ENCODE measurements at regions not wholly inside any gene's neighbourhood (a gene's known extent, or its start where the extent isn't known, plus 50 kb on each side); places are given as distances from the start of the nearest gene placed in this dataset.

- Mint-ChIP-seq H3K27ac (ENCODE audit: unreplicated experiment) (no peak overlapping the region), H3K9me3 (ENCODE audit: unreplicated experiment) (peaks cover 12% of the 10 kb centered on the region), H3K36me3 (ENCODE audit: insufficient read depth, unreplicated experiment) (no peaks in the 10 kb centered on the region), H3K4me3 (ENCODE audit: unreplicated experiment) (no peak overlapping the region), H3K27me3 (ENCODE audit: insufficient read depth, unreplicated experiment) (peaks cover 6% of the 10 kb centered on the region), H3K4me1 (ENCODE audit: low read depth, unreplicated experiment) (no peaks in the 10 kb centered on the region)
- Histone ChIP-seq H3K4me3 (ENCODE audit: low read depth, low read length) (no peak overlapping the region), H3K9me3 (no peaks in the 10 kb centered on the region), H3K36me3 (ENCODE audit: control insufficient read depth, insufficient read depth, low read length) (no peaks in the 10 kb centered on the region), H3K4me1 (no peaks in the 10 kb centered on the region), H3K27me3 (replicated peaks; ENCODE audit: control insufficient read depth, insufficient read depth, low read length) (no peaks in the 10 kb centered on the region; the same call in 1 of the 2 replicates)
- BruUV-seq (replicated peaks): no TSS peak
- no peak for TF ChIP-seq CTCF (IDR thresholded peaks at IDR 0.05; ENCODE audit: insufficient read depth in 1 of 2, low read depth in 1 of 2, low read length in 1 of 2, severe bottlenecking in 1 of 2, unreplicated experiment in 1 of 2)
- intact Hi-C loops (cut with micrococcal nuclease; ENCODE audit: unreplicated experiment): no loop called here
- CTCF ChIA-PET: no interaction called here
- no peak for DNase-seq
- POLR2A ChIA-PET: no interaction called here
Measured at GRCh38 chr10:124329362-124329761, 89.4 kb downstream of the OAT start.

GRCh38 chr10:124328477-124329220, 90.1 kb downstream of the OAT start:
- Histone ChIP-seq H3K9me3 (no peaks in the 10 kb centered on the region), H3K36me3 (ENCODE audit: control insufficient read depth, insufficient read depth, low read length) (no peaks in the 10 kb centered on the region), H3K27me3 (replicated peaks; ENCODE audit: control insufficient read depth, insufficient read depth, low read length) (no peaks in the 10 kb centered on the region; the same call in 1 of the 2 replicates), H3K4me1 (no peaks in the 10 kb centered on the region), H3K4me3 (ENCODE audit: low read depth, low read length) (no peak overlapping the region)
- H3K4me1 Mint-ChIP-seq (ENCODE audit: low read depth, unreplicated experiment): no peaks in the 10 kb centered on the region
- no peak overlapping the region for H3K4me3 Mint-ChIP-seq (ENCODE audit: unreplicated experiment)
- intact Hi-C loops (cut with micrococcal nuclease; ENCODE audit: unreplicated experiment): no loop called here
- no peak overlapping the region for H3K27ac Mint-ChIP-seq (ENCODE audit: unreplicated experiment)
- CTCF ChIA-PET: no interaction called here
- BruUV-seq (replicated peaks): no TSS peak
- peaks cover 12% of the 10 kb centered on the region for H3K9me3 Mint-ChIP-seq (ENCODE audit: unreplicated experiment)
- peaks cover 6% of the 10 kb centered on the region for H3K27me3 Mint-ChIP-seq (ENCODE audit: insufficient read depth, unreplicated experiment)
- TF ChIP-seq CTCF (IDR thresholded peaks at IDR 0.05; ENCODE audit: insufficient read depth in 1 of 2, low read depth in 1 of 2, low read length in 1 of 2, severe bottlenecking in 1 of 2, unreplicated experiment in 1 of 2): no peak
- DNase-seq: no peak
- H3K36me3 Mint-ChIP-seq (ENCODE audit: insufficient read depth, unreplicated experiment): no peaks in the 10 kb centered on the region
- POLR2A ChIA-PET: no interaction called here

- no peaks in the 10 kb centered on the region; the same call in 1 of the 2 replicates for H3K27me3 ChIP-seq (replicated peaks; ENCODE audit: control insufficient read depth, insufficient read depth, low read length)
- CTCF ChIA-PET: no interaction called here
- H3K36me3 ChIP-seq (ENCODE audit: control insufficient read depth, insufficient read depth, low read length): no peaks in the 10 kb centered on the region
- no peaks in the 10 kb centered on the region for H3K4me1 Mint-ChIP-seq (ENCODE audit: low read depth, unreplicated experiment)
- H3K27ac Mint-ChIP-seq (ENCODE audit: unreplicated experiment): no peak overlapping the region
- intact Hi-C loops (cut with micrococcal nuclease; ENCODE audit: unreplicated experiment): no loop called here
- no peaks in the 10 kb centered on the region for H3K36me3 Mint-ChIP-seq (ENCODE audit: insufficient read depth, unreplicated experiment)
- no peaks in the 10 kb centered on the region for H3K9me3 ChIP-seq
- H3K4me1 ChIP-seq: no peaks in the 10 kb centered on the region
- no peak overlapping the region for H3K4me3 Mint-ChIP-seq (ENCODE audit: unreplicated experiment)
- DNase-seq: no peak
- H3K27me3 Mint-ChIP-seq (ENCODE audit: insufficient read depth, unreplicated experiment): peaks cover 4% of the 10 kb centered on the region
- TF ChIP-seq CTCF (IDR thresholded peaks at IDR 0.05; ENCODE audit: insufficient read depth in 1 of 2, low read depth in 1 of 2, low read length in 1 of 2, severe bottlenecking in 1 of 2, unreplicated experiment in 1 of 2): no peak
- no peaks in the 10 kb centered on the region for H3K9me3 Mint-ChIP-seq (ENCODE audit: unreplicated experiment)
- POLR2A ChIA-PET: no interaction called here
- no TSS peak for BruUV-seq (replicated peaks)
- no peak overlapping the region for H3K4me3 ChIP-seq (ENCODE audit: low read depth, low read length)
Measured at GRCh38 chr10:124325998-124326636, 92.6 kb downstream of the OAT start.
